HG03469 (cell line): ENCODE measurements at regions not wholly inside any gene's neighbourhood (a gene's known extent, or its start where the extent isn't known, plus 50 kb on each side); places are given as distances from the start of the nearest gene placed in this dataset.

Experiments
- ATAC-seq: cut with Tn5 transposase; IDR thresholded peaks from one replicate; pipeline ENCODE4 v1.9.1; 2021; ENCODE audit warnings: mild to moderate bottlenecking, moderate library complexity, moderate number of reproducible peaks; ENCODE audit not compliant: unreplicated experiment

- ATAC-seq, result no peak
These were observed 198.2 kb upstream of the KCNG1 start for GRCh38 chr20:51221103-51221502.

- no peak for ATAC-seq
These were observed 197.4 kb upstream of the KCNG1 start for GRCh38 chr20:51220293-51220706.

GRCh38 chr20:51219544-51219943, 196.6 kb upstream of the KCNG1 start:
- no peak for ATAC-seq

- ATAC-seq, result no peak
These were observed 195.7 kb upstream of the KCNG1 start for GRCh38 chr20:51218603-51219002.

- no peak for ATAC-seq
These were observed 194.6 kb upstream of the KCNG1 start for GRCh38 chr20:51217347-51218045.

- ATAC-seq, result no peak
These were observed 193.9 kb upstream of the KCNG1 start for GRCh38 chr20:51216850-51217249.

GRCh38 chr20:51212816-51213215, 189.9 kb upstream of the KCNG1 start:
- no peak for ATAC-seq

- ATAC-seq, result no peak
These were observed 188.3 kb upstream of the KCNG1 start for GRCh38 chr20:51211191-51211590.

GRCh38 chr20:51210084-51210483, 187.2 kb upstream of the KCNG1 start:
- ATAC-seq, result no peak

GRCh38 chr20:51208162-51208561, 185.3 kb upstream of the KCNG1 start:
- no peak for ATAC-seq

GRCh38 chr20:51206032-51206662, 183.2 kb upstream of the KCNG1 start:
- no peak for ATAC-seq

GRCh38 chr20:51204794-51205193, 181.9 kb upstream of the KCNG1 start:
- ATAC-seq, result no peak

- no peak for ATAC-seq
These were observed 181.3 kb upstream of the KCNG1 start for GRCh38 chr20:51204051-51204715.

GRCh38 chr20:51202304-51202703, 179.4 kb upstream of the KCNG1 start:
- ATAC-seq, result no peak

GRCh38 chr20:51199920-51200319, 177.0 kb upstream of the KCNG1 start:
- ATAC-seq, result no peak

GRCh38 chr20:51198876-51199523, 176.1 kb upstream of the KCNG1 start:
- no peak for ATAC-seq

- no peak for ATAC-seq
These were observed 175.3 kb upstream of the KCNG1 start for GRCh38 chr20:51198238-51198637.

GRCh38 chr20:51196991-51197651, 174.2 kb upstream of the KCNG1 start:
- ATAC-seq, result no peak

GRCh38 chr20:51195990-51196389, 173.1 kb upstream of the KCNG1 start:
- ATAC-seq, result no peak

GRCh38 chr20:51195419-51195901, 172.6 kb upstream of the KCNG1 start:
- no peak for ATAC-seq
